ENCODE measurements at regions not wholly inside any gene's neighbourhood (a gene's known extent, or its start where the extent isn't known, plus 50 kb on each side); places are given as distances from the start of the nearest gene placed in this dataset.

DNA sequence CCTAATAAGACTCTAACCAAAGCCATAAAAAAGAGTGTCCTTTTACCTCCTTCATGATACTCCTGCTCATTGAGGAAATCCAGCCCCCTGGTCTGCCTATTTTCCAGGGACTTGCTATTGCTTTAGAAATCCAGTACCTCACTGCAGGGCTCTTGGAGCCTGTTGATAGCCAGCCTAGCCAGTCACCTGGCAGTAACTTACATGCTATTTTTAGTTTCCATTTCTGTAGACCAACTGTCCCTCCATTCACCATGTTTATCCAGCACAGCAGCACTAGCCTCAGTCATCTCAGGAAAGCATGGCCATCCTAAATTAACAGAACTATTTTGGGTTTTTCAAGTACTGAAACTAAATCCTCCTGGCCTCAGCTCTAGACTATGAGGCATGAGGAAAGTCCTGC lies 91.5 kb upstream of the PHF24 start:
- TF ChIP-seq, protein P1, sequence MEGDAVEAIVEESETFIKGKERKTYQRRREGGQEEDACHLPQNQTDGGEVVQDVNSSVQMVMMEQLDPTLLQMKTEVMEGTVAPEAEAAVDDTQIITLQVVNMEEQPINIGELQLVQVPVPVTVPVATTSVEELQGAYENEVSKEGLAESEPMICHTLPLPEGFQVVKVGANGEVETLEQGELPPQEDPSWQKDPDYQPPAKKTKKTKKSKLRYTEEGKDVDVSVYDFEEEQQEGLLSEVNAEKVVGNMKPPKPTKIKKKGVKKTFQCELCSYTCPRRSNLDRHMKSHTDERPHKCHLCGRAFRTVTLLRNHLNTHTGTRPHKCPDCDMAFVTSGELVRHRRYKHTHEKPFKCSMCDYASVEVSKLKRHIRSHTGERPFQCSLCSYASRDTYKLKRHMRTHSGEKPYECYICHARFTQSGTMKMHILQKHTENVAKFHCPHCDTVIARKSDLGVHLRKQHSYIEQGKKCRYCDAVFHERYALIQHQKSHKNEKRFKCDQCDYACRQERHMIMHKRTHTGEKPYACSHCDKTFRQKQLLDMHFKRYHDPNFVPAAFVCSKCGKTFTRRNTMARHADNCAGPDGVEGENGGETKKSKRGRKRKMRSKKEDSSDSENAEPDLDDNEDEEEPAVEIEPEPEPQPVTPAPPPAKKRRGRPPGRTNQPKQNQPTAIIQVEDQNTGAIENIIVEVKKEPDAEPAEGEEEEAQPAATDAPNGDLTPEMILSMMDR (optimal IDR thresholded peaks at IDR 0.05 in 1 of 3, IDR thresholded peaks at IDR 0.05 in 1 of 3, conservative IDR thresholded peaks at IDR 0.05 in 1 of 3; ENCODE audit: extremely low read depth in 1 of 3, insufficient read depth in 2 of 3, low read length in 3 of 3), result no peak
- TF ChIP-seq EZH2 (IDR thresholded peaks at IDR 0.05; ENCODE audit: low read length), result no peak
- no peak overlapping the region for H3K4me2 ChIP-seq (ENCODE audit: control insufficient read depth, extremely low read depth, insufficient read depth, low read depth, low read length)
- DNase-seq (ENCODE audit: low read depth, low spot score) (no peak), FAIRE-seq (no peak)
- H3K79me2 ChIP-seq (ENCODE audit: control insufficient read depth, insufficient read depth, low read length), result no peaks in the 10 kb centered on the region
- H4K20me1 ChIP-seq (ENCODE audit: control insufficient read depth, extremely low read depth, insufficient read depth, low read length), result no peaks in the 10 kb centered on the region
- dilution Hi-C loops (cut with MboI; ENCODE audit: extremely low pct_ligation_motif_present, low sequenced_read_pairs), result no loop called here
- no peak overlapping the region for H3K9ac ChIP-seq (ENCODE audit: control insufficient read depth, extremely low read depth, insufficient read depth, low read length)
- H3K9me1 ChIP-seq (ENCODE audit: control insufficient read depth, extremely low read depth, insufficient read depth, low read length), result no peaks in the 10 kb centered on the region
- H3K4me3 ChIP-seq (ENCODE audit: control insufficient read depth in 2 of 3, extremely low read depth in 1 of 3, insufficient read depth in 2 of 3, low read depth in 1 of 3, low read length in 3 of 3), result no peak overlapping the region
- H3K27me3 ChIP-seq (ENCODE audit: control insufficient read depth, extremely low read depth, insufficient read depth, low read length), result no peaks in the 10 kb centered on the region
- H3K9me3 ChIP-seq (ENCODE audit: control insufficient read depth, low read depth, low read length), result no peaks in the 10 kb centered on the region
- H2AFZ ChIP-seq (ENCODE audit: control insufficient read depth, low read length), result no peak overlapping the region
- no peaks in the 10 kb centered on the region for H3K36me3 ChIP-seq (ENCODE audit: control insufficient read depth in 2 of 2, extremely low read depth in 1 of 2, insufficient read depth in 2 of 2, low read length in 2 of 2)
- H3K4me1 ChIP-seq (ENCODE audit: control insufficient read depth, extremely low read depth, insufficient read depth, low read length), result no peaks in the 10 kb centered on the region
- H3K27ac ChIP-seq (ENCODE audit: control insufficient read depth, insufficient read depth, low read length), result no peak overlapping the region

DNA sequence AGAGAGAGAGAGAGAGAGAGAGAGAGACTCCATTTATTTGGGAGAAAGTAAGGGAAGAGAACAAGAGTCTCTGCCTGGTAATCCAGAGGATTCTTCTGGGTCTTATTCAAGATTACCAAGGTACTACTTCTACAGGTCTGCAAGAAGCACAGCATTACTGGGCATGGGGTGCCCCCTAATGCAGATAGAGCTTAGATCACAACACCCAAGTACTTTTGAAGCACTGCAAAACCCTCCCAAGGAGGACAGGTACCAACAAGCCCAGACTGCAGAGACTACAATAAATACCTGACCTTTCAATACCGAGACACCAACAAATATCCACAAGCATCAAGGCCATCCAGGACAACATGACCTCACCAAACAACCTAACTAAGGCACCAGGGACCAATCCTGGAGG lies 94.7 kb upstream of the PHF24 start:
- no peak overlapping the region for H3K4me2 ChIP-seq (ENCODE audit: control insufficient read depth, extremely low read depth, insufficient read depth, low read depth, low read length)
- no peak for FAIRE-seq
- no peak overlapping the region for H3K4me3 ChIP-seq (ENCODE audit: control insufficient read depth in 2 of 3, extremely low read depth in 1 of 3, insufficient read depth in 2 of 3, low read depth in 1 of 3, low read length in 3 of 3)
- H3K9ac ChIP-seq (ENCODE audit: control insufficient read depth, extremely low read depth, insufficient read depth, low read length), result no peak overlapping the region
- H3K9me3 ChIP-seq (ENCODE audit: control insufficient read depth, low read depth, low read length), result no peaks in the 10 kb centered on the region
- H3K9me1 ChIP-seq (ENCODE audit: control insufficient read depth, extremely low read depth, insufficient read depth, low read length), result no peaks in the 10 kb centered on the region
- dilution Hi-C loops (cut with MboI; ENCODE audit: extremely low pct_ligation_motif_present, low sequenced_read_pairs), result no loop called here
- no peak for DNase-seq (ENCODE audit: low read depth, low spot score)
- TF ChIP-seq, protein P1 (optimal IDR thresholded peaks at IDR 0.05 in 1 of 3, IDR thresholded peaks at IDR 0.05 in 1 of 3, conservative IDR thresholded peaks at IDR 0.05 in 1 of 3; ENCODE audit: extremely low read depth in 1 of 3, insufficient read depth in 2 of 3, low read length in 3 of 3), result peak in 1 of 3 experiments; percentile 33
- TF ChIP-seq EZH2 (IDR thresholded peaks at IDR 0.05; ENCODE audit: low read length), result no peak
- H3K4me1 ChIP-seq (ENCODE audit: control insufficient read depth, extremely low read depth, insufficient read depth, low read length), result no peaks in the 10 kb centered on the region
- no peaks in the 10 kb centered on the region for H4K20me1 ChIP-seq (ENCODE audit: control insufficient read depth, extremely low read depth, insufficient read depth, low read length)
- no peaks in the 10 kb centered on the region for H3K79me2 ChIP-seq (ENCODE audit: control insufficient read depth, insufficient read depth, low read length)
- H3K27ac ChIP-seq (ENCODE audit: control insufficient read depth, insufficient read depth, low read length), result no peak overlapping the region
- no peak overlapping the region for H2AFZ ChIP-seq (ENCODE audit: control insufficient read depth, low read length)
- H3K27me3 ChIP-seq (ENCODE audit: control insufficient read depth, extremely low read depth, insufficient read depth, low read length), result no peaks in the 10 kb centered on the region
- no peaks in the 10 kb centered on the region for H3K36me3 ChIP-seq (ENCODE audit: control insufficient read depth in 2 of 2, extremely low read depth in 1 of 2, insufficient read depth in 2 of 2, low read length in 2 of 2)
